ENCODE measurements at regions not wholly inside any gene's neighbourhood (a gene's known extent, or its start where the extent isn't known, plus 50 kb on each side); places are given as distances from the start of the nearest gene placed in this dataset.

GRCh38 chr5:36770125-36770524, 106.4 kb upstream of the NIPBL start:
- TF ChIP-seq ZNF8 (CRISPR knock-in tag; IDR thresholded peaks at IDR 0.05) (no peak), BACH2 (CRISPR knock-in tag; IDR thresholded peaks at IDR 0.05; ENCODE audit: borderline replicate concordance) (no peak)
- TF ChIP-seq, protein P1, sequence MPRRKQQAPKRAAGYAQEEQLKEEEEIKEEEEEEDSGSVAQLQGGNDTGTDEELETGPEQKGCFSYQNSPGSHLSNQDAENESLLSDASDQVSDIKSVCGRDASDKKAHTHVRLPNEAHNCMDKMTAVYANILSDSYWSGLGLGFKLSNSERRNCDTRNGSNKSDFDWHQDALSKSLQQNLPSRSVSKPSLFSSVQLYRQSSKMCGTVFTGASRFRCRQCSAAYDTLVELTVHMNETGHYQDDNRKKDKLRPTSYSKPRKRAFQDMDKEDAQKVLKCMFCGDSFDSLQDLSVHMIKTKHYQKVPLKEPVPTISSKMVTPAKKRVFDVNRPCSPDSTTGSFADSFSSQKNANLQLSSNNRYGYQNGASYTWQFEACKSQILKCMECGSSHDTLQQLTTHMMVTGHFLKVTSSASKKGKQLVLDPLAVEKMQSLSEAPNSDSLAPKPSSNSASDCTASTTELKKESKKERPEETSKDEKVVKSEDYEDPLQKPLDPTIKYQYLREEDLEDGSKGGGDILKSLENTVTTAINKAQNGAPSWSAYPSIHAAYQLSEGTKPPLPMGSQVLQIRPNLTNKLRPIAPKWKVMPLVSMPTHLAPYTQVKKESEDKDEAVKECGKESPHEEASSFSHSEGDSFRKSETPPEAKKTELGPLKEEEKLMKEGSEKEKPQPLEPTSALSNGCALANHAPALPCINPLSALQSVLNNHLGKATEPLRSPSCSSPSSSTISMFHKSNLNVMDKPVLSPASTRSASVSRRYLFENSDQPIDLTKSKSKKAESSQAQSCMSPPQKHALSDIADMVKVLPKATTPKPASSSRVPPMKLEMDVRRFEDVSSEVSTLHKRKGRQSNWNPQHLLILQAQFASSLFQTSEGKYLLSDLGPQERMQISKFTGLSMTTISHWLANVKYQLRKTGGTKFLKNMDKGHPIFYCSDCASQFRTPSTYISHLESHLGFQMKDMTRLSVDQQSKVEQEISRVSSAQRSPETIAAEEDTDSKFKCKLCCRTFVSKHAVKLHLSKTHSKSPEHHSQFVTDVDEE (CRISPR knock-in tag; IDR thresholded peaks at IDR 0.05), result no peak

Data from SK-N-SH treated with all-trans-retinoic acid at 6 μM for 48 hours (cell line).